ENCODE measurements at regions not wholly inside any gene's neighbourhood (a gene's known extent, or its start where the extent isn't known, plus 50 kb on each side); places are given as distances from the start of the nearest gene placed in this dataset.
"Not testable (repeated sequence)": the region's sequence is repeated elsewhere in the genome, so short reads cannot be mapped to it uniquely, and the experiment has no call there.

DNA sequence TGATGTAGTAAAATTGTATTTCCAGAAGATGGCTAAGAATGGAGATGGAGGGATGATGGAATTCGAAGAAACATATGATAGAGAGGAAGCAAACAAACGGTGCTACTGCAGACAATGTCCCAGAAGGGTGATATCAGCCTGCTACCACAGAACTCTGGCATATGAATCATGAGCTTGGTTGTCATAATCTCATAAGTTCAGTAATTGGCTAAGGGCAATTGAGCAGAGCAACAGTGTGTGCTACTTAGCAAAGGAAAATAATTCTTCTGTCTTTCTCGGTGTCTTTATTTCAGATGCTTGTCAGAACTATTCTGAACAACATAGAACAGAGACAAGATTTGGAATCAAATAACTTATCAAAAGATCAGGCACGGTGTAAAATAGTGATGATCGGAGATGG is 407.3 kb downstream of the GBE1 start:
- Histone ChIP-seq H3K4me3 (ENCODE audit: low read length) (no peak overlapping the region), H3K4me1 (ENCODE audit: control insufficient read depth, low read depth, low read length) (no peaks in the 10 kb centered on the region), H3K36me3 (ENCODE audit: control insufficient read depth, low read depth, low read length) (no peaks in the 10 kb centered on the region), H3K9ac (ENCODE audit: low read length) (no peak overlapping the region), H3K9me3 (ENCODE audit: control insufficient read depth, low read depth, low read length) (no peaks in the 10 kb centered on the region), H3K27me3 (ENCODE audit: control insufficient read depth, insufficient read depth, low read length) (no peaks in the 10 kb centered on the region), H3K27ac (ENCODE audit: low read length) (no peak overlapping the region)

DNA sequence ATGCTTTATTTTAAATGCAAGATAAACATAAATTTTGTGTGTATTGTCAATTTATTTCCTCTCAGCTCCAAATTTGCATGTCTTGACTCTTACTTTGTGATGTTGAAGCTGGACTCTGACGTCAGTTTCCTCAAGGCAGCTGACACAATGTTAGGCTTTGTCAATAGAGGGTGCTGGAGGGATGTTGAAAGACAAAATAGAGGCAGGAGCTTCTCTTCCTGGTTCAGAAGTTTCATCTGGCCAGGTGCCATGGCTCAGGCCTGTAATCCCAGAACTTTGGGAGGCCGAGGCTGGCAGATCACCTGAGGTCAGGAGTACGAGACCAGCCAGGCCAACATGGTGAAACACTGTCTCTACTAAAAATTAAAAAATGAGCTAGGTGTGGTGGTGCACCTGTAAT is 408.6 kb downstream of the GBE1 start:
- no peaks in the 10 kb centered on the region for H3K36me3 ChIP-seq (ENCODE audit: control insufficient read depth, low read depth, low read length)
- no peaks in the 10 kb centered on the region for H3K9me3 ChIP-seq (ENCODE audit: control insufficient read depth, low read depth, low read length)
- H3K9ac ChIP-seq (ENCODE audit: low read length) = no peak overlapping the region
- H3K27ac ChIP-seq (ENCODE audit: low read length) = no peak overlapping the region
- no peaks in the 10 kb centered on the region for H3K27me3 ChIP-seq (ENCODE audit: control insufficient read depth, insufficient read depth, low read length)
- H3K4me1 ChIP-seq (ENCODE audit: control insufficient read depth, low read depth, low read length) = no peaks in the 10 kb centered on the region
- H3K4me3 ChIP-seq (ENCODE audit: low read length) = no peak overlapping the region

- no peak overlapping the region for H3K9ac ChIP-seq (ENCODE audit: low read length)
- H3K4me3 ChIP-seq (ENCODE audit: low read length) = no peak overlapping the region
- H3K27ac ChIP-seq (ENCODE audit: low read length) = no peak overlapping the region
- H3K4me1 ChIP-seq (ENCODE audit: control insufficient read depth, low read depth, low read length) = no peaks in the 10 kb centered on the region
- no peaks in the 10 kb centered on the region for H3K36me3 ChIP-seq (ENCODE audit: control insufficient read depth, low read depth, low read length)
- H3K9me3 ChIP-seq (ENCODE audit: control insufficient read depth, low read depth, low read length) = no peaks in the 10 kb centered on the region
- H3K27me3 ChIP-seq (ENCODE audit: control insufficient read depth, insufficient read depth, low read length) = no peaks in the 10 kb centered on the region
These were observed 411.6 kb downstream of the GBE1 start for GRCh38 chr3:81349816-81350340.

DNA sequence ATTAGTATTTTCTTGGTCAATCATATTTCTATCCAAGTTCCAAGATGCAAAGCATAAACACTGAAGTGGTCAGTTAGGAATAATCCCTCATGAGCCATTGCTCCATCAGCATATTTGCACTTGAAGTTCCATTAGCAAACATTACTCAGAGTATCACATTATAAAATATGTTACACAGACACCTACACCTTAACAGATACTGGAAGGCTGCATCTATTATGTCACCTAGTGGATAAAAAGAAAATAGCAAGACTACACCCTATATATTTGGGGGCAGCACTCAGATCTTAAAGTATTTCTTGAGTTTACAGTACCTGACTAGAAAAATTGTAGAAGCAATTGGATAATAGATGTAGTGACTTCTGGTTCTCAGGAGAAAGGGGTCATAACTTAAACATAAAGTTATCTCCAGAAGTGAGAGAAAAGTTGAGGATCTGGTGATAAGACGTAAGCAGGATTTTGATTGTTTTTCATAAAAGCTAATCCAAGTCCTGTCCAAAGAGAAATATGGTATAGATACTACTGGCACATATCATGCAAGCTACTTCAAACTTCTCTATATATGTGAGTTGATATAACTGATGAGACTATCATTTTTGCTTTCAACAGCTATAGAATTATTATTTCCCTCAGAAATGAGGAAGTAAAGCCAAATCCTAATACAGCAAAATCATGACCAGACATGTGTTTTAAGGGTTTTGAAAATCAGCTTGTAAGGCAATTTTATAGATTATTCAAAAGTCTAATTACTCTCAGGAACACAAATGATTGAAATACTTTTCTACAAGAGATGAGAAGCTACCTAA is 422.2 kb downstream of the GBE1 start:
- Histone ChIP-seq H3K27me3 (ENCODE audit: control insufficient read depth, insufficient read depth, low read length) (no peaks in the 10 kb centered on the region), H3K36me3 (ENCODE audit: control insufficient read depth, low read depth, low read length) (no peaks in the 10 kb centered on the region), H3K9me3 (ENCODE audit: control insufficient read depth, low read depth, low read length) (no peaks in the 10 kb centered on the region), H3K4me1 (ENCODE audit: control insufficient read depth, low read depth, low read length) (no peaks in the 10 kb centered on the region), H3K4me3 (ENCODE audit: low read length) (no peak overlapping the region), H3K27ac (ENCODE audit: low read length) (no peak overlapping the region), H3K9ac (ENCODE audit: low read length) (no peak overlapping the region)

DNA sequence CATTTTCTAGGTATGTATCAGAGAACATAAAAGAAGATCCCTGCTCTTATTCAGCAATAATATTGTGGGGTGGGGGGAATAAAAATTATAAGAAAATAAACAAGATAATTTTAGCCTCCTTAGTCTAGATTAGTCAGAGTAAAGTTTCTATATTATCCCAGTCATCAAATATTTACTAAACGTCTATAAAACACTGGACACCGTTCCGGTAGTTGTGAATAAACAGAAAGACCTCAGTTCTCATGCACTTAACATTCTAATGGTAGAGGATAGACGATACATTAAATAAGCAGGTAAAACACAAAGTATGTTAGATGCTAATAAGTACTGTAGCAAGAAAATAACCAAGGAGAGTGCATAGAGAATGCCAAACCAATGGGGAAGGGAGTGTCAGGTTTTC is 425.0 kb downstream of the GBE1 start:
- Histone ChIP-seq H3K4me3 (ENCODE audit: low read length) (no peak overlapping the region), H3K27ac (ENCODE audit: low read length) (no peak overlapping the region), H3K27me3 (ENCODE audit: control insufficient read depth, insufficient read depth, low read length) (no peaks in the 10 kb centered on the region)

GRCh38 chr3:81329835-81330234 is 431.6 kb downstream of the GBE1 start:
- H3K4me1 ChIP-seq (ENCODE audit: control insufficient read depth, low read depth, low read length); H3K9ac ChIP-seq (ENCODE audit: low read length); H3K9me3 ChIP-seq (ENCODE audit: control insufficient read depth, low read depth, low read length); H3K27me3 ChIP-seq (ENCODE audit: control insufficient read depth, insufficient read depth, low read length); H3K36me3 ChIP-seq (ENCODE audit: control insufficient read depth, low read depth, low read length); H3K4me3 ChIP-seq (ENCODE audit: low read length); H3K27ac ChIP-seq (ENCODE audit: low read length): not testable (repeated sequence)

More for the DNA sequence above, 425.0 kb downstream of the GBE1 start:
- Histone ChIP-seq H3K36me3 (ENCODE audit: control insufficient read depth, low read depth, low read length) (no peaks in the 10 kb centered on the region), H3K4me1 (ENCODE audit: control insufficient read depth, low read depth, low read length) (no peaks in the 10 kb centered on the region), H3K9ac (ENCODE audit: low read length) (no peak overlapping the region), H3K9me3 (ENCODE audit: control insufficient read depth, low read depth, low read length) (no peaks in the 10 kb centered on the region)

- Histone ChIP-seq H3K4me1 (ENCODE audit: control insufficient read depth, low read depth, low read length) (no peaks in the 10 kb centered on the region), H3K4me3 (ENCODE audit: low read length) (no peak overlapping the region), H3K36me3 (ENCODE audit: control insufficient read depth, low read depth, low read length) (no peaks in the 10 kb centered on the region), H3K9ac (ENCODE audit: low read length) (no peak overlapping the region), H3K27me3 (ENCODE audit: control insufficient read depth, insufficient read depth, low read length) (no peaks in the 10 kb centered on the region), H3K9me3 (ENCODE audit: control insufficient read depth, low read depth, low read length) (no peaks in the 10 kb centered on the region), H3K27ac (ENCODE audit: low read length) (no peak overlapping the region)
These were observed 435.2 kb downstream of the GBE1 start for GRCh38 chr3:81326245-81326644.

GRCh38 chr3:81320862-81321261 is 440.6 kb downstream of the GBE1 start:
- H3K9me3 ChIP-seq (ENCODE audit: control insufficient read depth, low read depth, low read length) = no peaks in the 10 kb centered on the region
- no peak overlapping the region for H3K27ac ChIP-seq (ENCODE audit: low read length)
- H3K4me3 ChIP-seq (ENCODE audit: low read length) = no peak overlapping the region
- H3K27me3 ChIP-seq (ENCODE audit: control insufficient read depth, insufficient read depth, low read length) = no peaks in the 10 kb centered on the region
- no peak overlapping the region for H3K9ac ChIP-seq (ENCODE audit: low read length)
- H3K36me3 ChIP-seq (ENCODE audit: control insufficient read depth, low read depth, low read length) = no peaks in the 10 kb centered on the region
- no peaks in the 10 kb centered on the region for H3K4me1 ChIP-seq (ENCODE audit: control insufficient read depth, low read depth, low read length)

DNA sequence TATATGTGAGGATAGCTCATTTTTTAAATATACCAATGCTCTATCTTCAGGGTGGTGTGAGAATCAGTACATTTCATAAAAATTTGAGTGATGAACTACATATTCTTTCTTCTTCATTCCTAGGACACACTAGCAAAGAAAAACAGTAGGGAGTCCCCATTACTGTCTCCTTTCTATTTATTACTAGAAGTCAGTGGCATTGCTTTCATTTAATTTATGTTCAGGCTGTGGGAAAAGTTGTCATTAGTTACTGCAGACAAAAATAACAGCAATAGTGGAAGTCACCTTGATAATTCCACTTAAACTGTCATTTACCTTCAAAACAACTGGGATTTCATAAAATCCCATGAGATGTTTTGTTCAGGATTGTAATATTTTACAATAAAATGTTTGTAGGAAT is 446.4 kb downstream of the GBE1 start:
- Histone ChIP-seq H3K27ac (ENCODE audit: low read length) (no peak overlapping the region), H3K9me3 (ENCODE audit: control insufficient read depth, low read depth, low read length) (no peaks in the 10 kb centered on the region), H3K4me1 (ENCODE audit: control insufficient read depth, low read depth, low read length) (no peaks in the 10 kb centered on the region), H3K36me3 (ENCODE audit: control insufficient read depth, low read depth, low read length) (no peaks in the 10 kb centered on the region), H3K9ac (ENCODE audit: low read length) (no peak overlapping the region), H3K4me3 (ENCODE audit: low read length) (no peak overlapping the region), H3K27me3 (ENCODE audit: control insufficient read depth, insufficient read depth, low read length) (no peaks in the 10 kb centered on the region)

GRCh38 chr3:81311321-81311720 is 450.1 kb downstream of the GBE1 start:
- Histone ChIP-seq H3K27me3 (ENCODE audit: control insufficient read depth, insufficient read depth, low read length) (no peaks in the 10 kb centered on the region), H3K27ac (ENCODE audit: low read length) (no peak overlapping the region), H3K9ac (ENCODE audit: low read length) (no peak overlapping the region), H3K9me3 (ENCODE audit: control insufficient read depth, low read depth, low read length) (no peaks in the 10 kb centered on the region), H3K36me3 (ENCODE audit: control insufficient read depth, low read depth, low read length) (no peaks in the 10 kb centered on the region), H3K4me1 (ENCODE audit: control insufficient read depth, low read depth, low read length) (no peaks in the 10 kb centered on the region), H3K4me3 (ENCODE audit: low read length) (no peak overlapping the region)

DNA sequence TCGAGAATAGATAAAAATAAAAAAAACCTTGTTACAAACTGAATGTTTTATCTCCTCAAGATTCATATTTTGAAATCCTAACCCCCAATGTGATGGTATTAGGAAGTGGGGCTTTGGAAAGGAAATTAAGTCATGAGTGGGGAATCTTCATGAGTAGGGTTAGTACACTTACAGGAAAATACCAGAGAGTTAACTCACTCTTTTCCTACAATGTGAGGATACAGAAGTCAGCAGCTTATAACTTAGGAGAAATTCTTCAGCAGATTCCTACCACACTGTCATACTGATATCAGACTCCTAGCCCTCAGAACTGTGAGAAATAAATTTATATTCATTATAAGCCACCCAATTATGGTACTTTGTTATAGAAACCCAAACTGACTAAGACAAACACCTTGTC is 453.1 kb downstream of the GBE1 start:
- Histone ChIP-seq H3K9ac (ENCODE audit: low read length) (no peak overlapping the region), H3K4me1 (ENCODE audit: control insufficient read depth, low read depth, low read length) (no peaks in the 10 kb centered on the region), H3K36me3 (ENCODE audit: control insufficient read depth, low read depth, low read length) (no peaks in the 10 kb centered on the region), H3K9me3 (ENCODE audit: control insufficient read depth, low read depth, low read length) (no peaks in the 10 kb centered on the region), H3K27ac (ENCODE audit: low read length) (no peak overlapping the region), H3K27me3 (ENCODE audit: control insufficient read depth, insufficient read depth, low read length) (no peaks in the 10 kb centered on the region), H3K4me3 (ENCODE audit: low read length) (no peak overlapping the region)

DNA sequence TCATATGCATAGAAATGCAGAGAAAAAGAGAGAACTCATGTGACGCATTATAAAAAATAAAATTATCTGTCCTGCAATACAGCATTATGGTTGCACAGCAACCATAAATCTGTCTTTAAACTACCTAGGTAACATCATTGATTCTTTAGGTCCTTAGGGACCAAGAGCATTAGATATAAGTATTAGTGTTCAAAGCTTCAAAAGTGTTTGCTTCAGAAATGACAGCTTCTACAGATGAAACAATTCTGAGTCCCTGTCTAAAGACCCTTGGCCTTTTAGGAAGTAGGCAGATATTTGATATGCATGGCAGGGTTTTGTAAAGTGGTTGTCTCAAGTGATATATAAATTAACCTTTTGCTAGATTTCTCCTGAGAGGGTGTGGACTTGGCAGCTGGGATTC is 454.2 kb downstream of the GBE1 start:
- H3K4me1 ChIP-seq (ENCODE audit: control insufficient read depth, low read depth, low read length) = no peaks in the 10 kb centered on the region
- no peak overlapping the region for H3K9ac ChIP-seq (ENCODE audit: low read length)
- H3K4me3 ChIP-seq (ENCODE audit: low read length) = no peak overlapping the region
- no peaks in the 10 kb centered on the region for H3K9me3 ChIP-seq (ENCODE audit: control insufficient read depth, low read depth, low read length)
- no peaks in the 10 kb centered on the region for H3K27me3 ChIP-seq (ENCODE audit: control insufficient read depth, insufficient read depth, low read length)
- H3K36me3 ChIP-seq (ENCODE audit: control insufficient read depth, low read depth, low read length) = no peaks in the 10 kb centered on the region
- H3K27ac ChIP-seq (ENCODE audit: low read length) = no peak overlapping the region

Measured in iPS-18a (cell line).